HepG2 (cell line): ENCODE measurements at regions not wholly inside any gene's neighbourhood (a gene's known extent, or its start where the extent isn't known, plus 50 kb on each side); places are given as distances from the start of the nearest gene placed in this dataset.

Source experiments
- ATAC-seq: fragments of 200-7000 bp; cut with Tn5 transposase; 3 replicates; pipeline ENCODE4 v1.9.1; 2020; ENCODE audit warnings: mild to moderate bottlenecking, moderate library complexity
- BruUV-seq: library from RNA; stranded (reverse); fragments of 400-500 nt; replicated peaks from 2 replicates; lab custom pipeline; 2021; lab: Mats Ljungman, UMichigan
- CTCF ChIA-PET: fragments of 300-600 bp; formaldehyde crosslinking; extraction: SDS; loops from one replicate; lab custom pipeline; 2021; ENCODE audit warnings: low total read pairs, inconsistent platforms, low intra/inter-chr PET ratio; lab: Yijun Ruan, JAX
- POLR2A ChIA-PET: fragments of 350-600 bp; sonication (Branson Sonifier 250); formaldehyde crosslinking; loops from one replicate; lab custom pipeline; 2020; ENCODE audit warnings: antibody characterized with exemption, inconsistent platforms; lab: Yijun Ruan, JAX
- DNase-seq: peaks from one replicate; pipeline ENCODE4 v3.0.0-alpha.2; 2015; ENCODE audit warnings: low spot score
- FAIRE-seq: peaks from 3 replicates; lab custom pipeline; 2011; peaks lifted over from hg19 to GRCh38; lab: Jason Lieb, UNC
- H2AFZ ChIP-seq: one replicate; pipeline ENCODE4 v1.6.1; 2011; ENCODE audit warnings: low read length, inconsistent platforms
- H3K27ac ChIP-seq: fragments of 300-600 bp; 3 replicates; pipeline ENCODE4 v1.8.0; 2011; ENCODE audit warnings: mixed run types, mild to moderate bottlenecking, mixed read lengths, low read length, inconsistent platforms; ENCODE audit not compliant: insufficient read depth; ENCODE audit errors: extremely low read length
- H3K27me3 ChIP-seq, 2 experiments: fragments of 200-600 bp in 1 of 2; 2 replicates in 1 of 2; 3 replicates in 1 of 2; pipeline versions ENCODE4 v1.6.0 to v1.8.0; 2011; ENCODE audit warnings: low read length in 2 of 2, mild to moderate bottlenecking in 2 of 2, moderate library complexity in 2 of 2, inconsistent platforms in 1 of 2; ENCODE audit not compliant: insufficient read depth in 2 of 2, control insufficient read depth in 1 of 2
- H3K36me3 ChIP-seq, 2 experiments: fragments of 200-600 bp in 1 of 2; replicated peaks in 1 of 2; 2 replicates in 1 of 2; 3 replicates in 1 of 2; pipeline versions ENCODE4 v1.5.1 to v1.8.0; 2011; ENCODE audit warnings: low read length in 2 of 2, inconsistent platforms in 1 of 2; ENCODE audit not compliant: insufficient read depth in 2 of 2, control insufficient read depth in 1 of 2
- H3K4me1 ChIP-seq: 2 replicates; pipeline ENCODE4 v1.5.1; 2012; ENCODE audit warnings: low read length, inconsistent platforms; ENCODE audit not compliant: insufficient read depth
- H3K4me2 ChIP-seq: 2 replicates; pipeline ENCODE4 v1.6.0; 2011; ENCODE audit warnings: low read depth, low read length, inconsistent platforms
- H3K4me3 ChIP-seq, 3 experiments: fragments of 200-600 bp in 1 of 3; sonication (generic), shearing (Covaris generic) in 1 of 3; replicated peaks in 1 of 3; 2 replicates each; pipeline ENCODE4 v1.5.1; 2011 to 2016; ENCODE audit warnings: low read length in 3 of 3, inconsistent platforms in 2 of 3, low read depth in 2 of 3, mild to moderate bottlenecking in 2 of 3, control low read depth in 1 of 3, mixed read lengths in 1 of 3; ENCODE audit not compliant: insufficient read depth in 1 of 3
- H3K79me2 ChIP-seq: one replicate; pipeline ENCODE4 v1.6.1; 2011; ENCODE audit warnings: low read length, inconsistent platforms; ENCODE audit not compliant: insufficient read depth
- H3K9ac ChIP-seq: 2 replicates; pipeline ENCODE4 v1.6.0; 2011; ENCODE audit warnings: mild to moderate bottlenecking, low read depth, low read length, inconsistent platforms; ENCODE audit not compliant: insufficient read depth
- H3K9me3 ChIP-seq: 2 replicates; pipeline ENCODE4 v1.5.1; 2012; ENCODE audit warnings: mild to moderate bottlenecking, low read length
- H4K20me1 ChIP-seq: 2 replicates; pipeline ENCODE4 v1.6.0; 2011; ENCODE audit warnings: inconsistent platforms, mild to moderate bottlenecking, low read length, moderate library complexity; ENCODE audit not compliant: insufficient read depth
- CCDC6 ChIP-seq: sonication (generic); formaldehyde crosslinking; IDR thresholded peaks from 2 replicates; pipeline ENCODE4 v1.8.1; 2022; ENCODE audit warnings: mild to moderate bottlenecking, missing genetic modification reagents, moderate library complexity
- PRDM4 ChIP-seq: sonication (generic); formaldehyde crosslinking; IDR thresholded peaks from 2 replicates; pipeline ENCODE4 v1.9.0; 2021; ENCODE audit warnings: missing genetic modification reagents, borderline replicate concordance
- RNF219 ChIP-seq: sonication (generic); formaldehyde crosslinking; IDR thresholded peaks from 2 replicates; pipeline ENCODE4 v1.5.0; 2020; ENCODE audit warnings: mild to moderate bottlenecking, missing genetic modification reagents
- SNAPC4 ChIP-seq: sonication (generic); formaldehyde crosslinking; IDR thresholded peaks from 2 replicates; pipeline ENCODE4 v1.4.0; 2020; ENCODE audit warnings: mild to moderate bottlenecking, missing genetic modification reagents
- USF2 ChIP-seq, 2 experiments: sonication (generic) in 1 of 2; formaldehyde crosslinking in 1 of 2; IDR thresholded peaks; 2 replicates each; pipeline versions ENCODE4 v1.5.1 to v1.6.1; 2011 to 2020; ENCODE audit warnings: borderline replicate concordance in 1 of 2, low read depth in 1 of 2, low read length in 1 of 2, mild to moderate bottlenecking in 1 of 2, missing genetic modification reagents in 1 of 2, moderate library complexity in 1 of 2
- WGBS: methylation state at CpG from one replicate; pipeline ENCODE4 v1.1.6; 2017; ENCODE audit warnings: low lambda C conversion rate; 5-methylcytosine and 5-hydroxymethylcytosine counted together
- in situ Hi-C: cut with HindIII; loops from 2 replicates; pipeline ENCODE4 v1.10.0; 2017; ENCODE audit warnings: low pct_unique_long_range_greater_than_20kb; ENCODE audit not compliant: extremely low pct_ligation_motif_present
- intact Hi-C: fragments of 100-400 bp; cut with micrococcal nuclease; formaldehyde crosslinking; loops from one replicate; pipeline ENCODE4 v1.10.0; 2022; ENCODE audit not compliant: unreplicated experiment
- TF ChIP-seq, protein P1 (sequence below): sonication (generic); formaldehyde crosslinking; IDR thresholded peaks from 2 replicates; pipeline ENCODE4 v1.8.0; 2022; ENCODE audit warnings: mild to moderate bottlenecking, missing genetic modification reagents, moderate library complexity
- TF ChIP-seq, protein P2 (sequence below): sonication (generic); formaldehyde crosslinking; IDR thresholded peaks from 2 replicates; pipeline ENCODE4 v1.4.0; 2020; ENCODE audit warnings: mild to moderate bottlenecking, missing genetic modification reagents
- TF ChIP-seq, protein P3 (sequence below): sonication (generic); formaldehyde crosslinking; IDR thresholded peaks from 2 replicates; pipeline ENCODE4 v1.8.0; 2022; ENCODE audit warnings: missing genetic modification reagents, mild to moderate bottlenecking, inconsistent platforms, borderline replicate concordance

DNA sequence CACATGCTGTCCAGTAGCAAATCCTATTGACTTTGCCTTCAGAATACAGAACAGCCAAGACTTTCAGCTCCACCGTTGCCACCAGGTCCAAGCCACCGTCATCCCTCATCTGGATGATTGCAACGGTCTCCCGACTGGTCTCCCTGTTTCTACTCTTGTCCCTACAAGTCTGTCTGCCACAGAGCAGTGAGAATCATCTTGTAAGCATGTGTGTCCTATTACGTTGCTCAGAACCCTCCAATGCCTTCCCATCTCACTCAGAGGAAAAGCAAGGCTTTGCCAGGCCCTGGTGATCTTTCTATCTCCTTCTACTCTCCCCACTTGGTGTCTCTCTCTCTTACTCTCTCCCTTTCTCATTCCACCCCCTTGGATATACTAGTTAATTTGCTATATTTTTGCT is 76.7 kb upstream of the GDNF start:
- Histone ChIP-seq H3K79me2 (no peaks in the 10 kb centered on the region), H3K27ac (no peak overlapping the region), H3K4me3 (no peak overlapping the region), H3K9ac (no peak overlapping the region), H3K4me2 (no peak overlapping the region), H4K20me1 (no peaks in the 10 kb centered on the region), H3K4me1 (no peaks in the 10 kb centered on the region), H3K36me3 (no peaks in the 10 kb centered on the region), H3K9me3 (no peaks in the 10 kb centered on the region), H2AFZ (no peak overlapping the region), H3K27me3 (peaks cover 2 to 26% of the 10 kb centered on the region in 2 experiments; a peak in 4 of 5 replicates)
- ChIA-PET CTCF (no interaction called here), POLR2A (no interaction called here)
- BruUV-seq: no TSS peak
- WGBS: 1% methylated on average over 5 of the region's 5 CpGs
- FAIRE-seq (no peak), DNase-seq (no peak), ATAC-seq (no peak)
- in situ Hi-C loops (no loop called here), intact Hi-C loops (no loop called here)
- TF ChIP-seq PRDM4 (CRISPR knock-in tag) (no peak), SNAPC4 (no peak), RNF219 (no peak), CCDC6 (CRISPR knock-in tag) (no peak), USF2 (IDR thresholded peaks at IDR 0.05; ENCODE audit: low read depth, low read length) (no peak), USF2 (CRISPR knock-in tag; IDR thresholded peaks at IDR 0.05; ENCODE audit: borderline replicate concordance) (no peak)
- TF ChIP-seq, protein P1, sequence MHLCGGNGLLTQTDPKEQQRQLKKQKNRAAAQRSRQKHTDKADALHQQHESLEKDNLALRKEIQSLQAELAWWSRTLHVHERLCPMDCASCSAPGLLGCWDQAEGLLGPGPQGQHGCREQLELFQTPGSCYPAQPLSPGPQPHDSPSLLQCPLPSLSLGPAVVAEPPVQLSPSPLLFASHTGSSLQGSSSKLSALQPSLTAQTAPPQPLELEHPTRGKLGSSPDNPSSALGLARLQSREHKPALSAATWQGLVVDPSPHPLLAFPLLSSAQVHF: no peak
- TF ChIP-seq, protein P2, sequence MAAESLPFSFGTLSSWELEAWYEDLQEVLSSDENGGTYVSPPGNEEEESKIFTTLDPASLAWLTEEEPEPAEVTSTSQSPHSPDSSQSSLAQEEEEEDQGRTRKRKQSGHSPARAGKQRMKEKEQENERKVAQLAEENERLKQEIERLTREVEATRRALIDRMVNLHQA: no peak
- TF ChIP-seq, protein P3, sequence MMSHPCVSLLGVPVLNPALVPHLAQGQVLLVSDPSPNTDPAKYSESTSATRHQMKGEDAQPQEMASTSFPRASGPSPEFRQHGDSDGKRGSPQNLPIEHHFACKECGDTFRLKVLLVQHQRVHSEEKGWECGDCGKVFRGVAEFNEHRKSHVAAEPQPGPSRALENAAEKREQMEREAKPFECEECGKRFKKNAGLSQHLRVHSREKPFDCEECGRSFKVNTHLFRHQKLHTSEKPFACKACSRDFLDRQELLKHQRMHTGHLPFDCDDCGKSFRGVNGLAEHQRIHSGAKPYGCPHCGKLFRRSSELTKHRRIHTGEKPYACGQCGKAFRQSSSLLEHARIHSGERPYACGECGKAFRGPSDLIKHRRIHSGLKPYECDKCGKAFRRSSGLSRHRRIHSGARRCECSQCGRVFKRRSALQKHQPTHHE (CRISPR knock-in tag): no peak
